ENCODE measurements at regions not wholly inside any gene's neighbourhood (a gene's known extent, or its start where the extent isn't known, plus 50 kb on each side); places are given as distances from the start of the nearest gene placed in this dataset.

DNA sequence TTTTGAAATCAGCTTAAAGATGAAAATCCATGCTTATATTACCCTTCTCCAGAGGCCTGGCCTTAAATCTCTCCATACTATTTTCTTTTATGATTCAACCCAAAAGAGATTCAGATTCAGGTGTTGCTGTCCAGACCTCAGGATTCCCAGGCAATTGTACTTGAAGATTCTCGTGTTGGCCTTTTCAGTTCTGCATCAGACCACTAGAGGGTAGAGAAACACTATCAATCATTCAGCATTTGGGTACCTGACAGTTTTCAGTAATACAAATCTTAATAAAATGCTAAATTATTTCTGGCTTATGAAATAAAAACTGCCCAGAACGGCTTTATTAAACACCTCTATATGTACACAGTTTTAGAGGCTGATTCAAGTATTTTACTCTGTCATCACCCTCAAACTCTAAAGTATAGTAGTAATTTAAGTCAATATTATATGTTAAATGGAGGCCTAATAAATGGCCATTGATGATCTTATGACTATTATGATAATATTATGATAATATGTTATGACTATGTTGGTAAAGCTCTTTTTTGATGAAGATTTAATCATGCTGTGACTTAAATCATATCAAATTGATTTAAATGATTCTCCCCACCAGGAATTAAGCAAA is 301.1 kb downstream of the DUSP6 start:
- TF ChIP-seq, protein P1, sequence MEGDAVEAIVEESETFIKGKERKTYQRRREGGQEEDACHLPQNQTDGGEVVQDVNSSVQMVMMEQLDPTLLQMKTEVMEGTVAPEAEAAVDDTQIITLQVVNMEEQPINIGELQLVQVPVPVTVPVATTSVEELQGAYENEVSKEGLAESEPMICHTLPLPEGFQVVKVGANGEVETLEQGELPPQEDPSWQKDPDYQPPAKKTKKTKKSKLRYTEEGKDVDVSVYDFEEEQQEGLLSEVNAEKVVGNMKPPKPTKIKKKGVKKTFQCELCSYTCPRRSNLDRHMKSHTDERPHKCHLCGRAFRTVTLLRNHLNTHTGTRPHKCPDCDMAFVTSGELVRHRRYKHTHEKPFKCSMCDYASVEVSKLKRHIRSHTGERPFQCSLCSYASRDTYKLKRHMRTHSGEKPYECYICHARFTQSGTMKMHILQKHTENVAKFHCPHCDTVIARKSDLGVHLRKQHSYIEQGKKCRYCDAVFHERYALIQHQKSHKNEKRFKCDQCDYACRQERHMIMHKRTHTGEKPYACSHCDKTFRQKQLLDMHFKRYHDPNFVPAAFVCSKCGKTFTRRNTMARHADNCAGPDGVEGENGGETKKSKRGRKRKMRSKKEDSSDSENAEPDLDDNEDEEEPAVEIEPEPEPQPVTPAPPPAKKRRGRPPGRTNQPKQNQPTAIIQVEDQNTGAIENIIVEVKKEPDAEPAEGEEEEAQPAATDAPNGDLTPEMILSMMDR (conservative IDR thresholded peaks at IDR 0.05; ENCODE audit: low read length): peak; percentile 86
- TF ChIP-seq EZH2phosphoT487 (IDR thresholded peaks at IDR 0.05; ENCODE audit: borderline replicate concordance, low read depth, low read length): no peak
